Uterus (tissue), 3 donors: ENCODE measurements at regions not wholly inside any gene's neighbourhood (a gene's known extent, or its start where the extent isn't known, plus 50 kb on each side); places are given as distances from the start of the nearest gene placed in this dataset.

ENCODE experiments used
- DNase-seq, 2 donors: peaks; one replicate each; pipeline ENCODE4 v3.0.0-alpha.2; 2019 to 2020
- H3K27ac ChIP-seq, 2 donors: fragments of 200-600 bp; sonication (generic); 1 replicate in 1 of 2; 2 replicates in 1 of 2; pipeline ENCODE4 v1.5.1; 2016 to 2018
- H3K27me3 ChIP-seq, 2 donors: fragments of 200-600 bp; sonication (generic); one replicate each; pipeline ENCODE4 v1.5.1; 2018 to 2019; ENCODE audit warnings: control low read depth in 1 of 2
- H3K36me3 ChIP-seq, 2 donors: fragments of 200-600 bp; sonication (generic); one replicate each; pipeline ENCODE4 v1.5.1; 2019; ENCODE audit warnings: control low read depth in 1 of 2
- H3K4me1 ChIP-seq, 2 donors: fragments of 200-600 bp; sonication (generic); one replicate each; pipeline ENCODE4 v1.5.1; 2018 to 2019; ENCODE audit warnings: control low read depth in 1 of 2
- H3K4me3 ChIP-seq, 2 donors: fragments of 200-600 bp; sonication (generic); 1 replicate in 1 of 2; 2 replicates in 1 of 2; pipeline ENCODE4 v1.5.1; 2018 to 2019; ENCODE audit warnings: mild to moderate bottlenecking in 1 of 2
- H3K9me3 ChIP-seq, 2 donors: fragments of 200-600 bp; sonication (generic); one replicate each; pipeline ENCODE4 v1.5.1; 2019; ENCODE audit warnings: control low read depth in 1 of 2
- CTCF ChIP-seq, 4 experiments: fragments of 200-600 bp in 2 of 4; fragments of 450-650 bp in 2 of 4; sonication (generic) in 2 of 4; IDR thresholded peaks; one replicate each; pipeline ENCODE4 v1.5.1; 2016 to 2019; ENCODE audit warnings: antibody characterized with exemption in 4 of 4, mild to moderate bottlenecking in 2 of 4, moderate library complexity in 1 of 4
- POLR2A ChIP-seq, 2 donors: fragments of 450-650 bp; IDR thresholded peaks; one replicate each; pipeline ENCODE4 v1.6.1; 2016; ENCODE audit warnings: antibody characterized with exemption in 2 of 2, mild to moderate bottlenecking in 1 of 2, moderate library complexity in 1 of 2
- intact Hi-C: fragments of 100-400 bp; cut with DNase I; formaldehyde crosslinking; loops from one replicate; pipeline ENCODE4 v1.15.1; 2023; ENCODE audit warnings: low total_unique reads
- donor health status: DM: yes; HTN: yes; CAD: no.

- DNase-seq = no peak
- no peaks in the 10 kb centered on the region for H3K9me3 ChIP-seq
- H3K4me3 ChIP-seq = no peak overlapping the region
- TF ChIP-seq CTCF (IDR thresholded peaks at IDR 0.05) = no peak
- TF ChIP-seq POLR2A (IDR thresholded peaks at IDR 0.05) = no peak
- H3K4me1 ChIP-seq = no peaks in the 10 kb centered on the region
- intact Hi-C loops = no loop called here
- H3K27me3 ChIP-seq = no peaks in the 10 kb centered on the region
- H3K27ac ChIP-seq = no peak overlapping the region
- no peaks in the 10 kb centered on the region for H3K36me3 ChIP-seq
Measured at GRCh38 chr10:10223131-10223530, 794.5 kb upstream of the CELF2 start.

GRCh38 chr10:10225136-10225676 lies 792.5 kb upstream of the CELF2 start:
- Histone ChIP-seq H3K9me3 (no peaks in the 10 kb centered on the region), H3K4me1 (no peaks in the 10 kb centered on the region), H3K27ac (no peak overlapping the region), H3K4me3 (no peak overlapping the region), H3K36me3 (no peaks in the 10 kb centered on the region), H3K27me3 (no peaks in the 10 kb centered on the region)
- no peak for DNase-seq
- TF ChIP-seq CTCF (IDR thresholded peaks at IDR 0.05) (no peak), POLR2A (IDR thresholded peaks at IDR 0.05) (no peak)
- intact Hi-C loops = no loop called here

- Histone ChIP-seq H3K27me3 (no peaks in the 10 kb centered on the region), H3K36me3 (no peaks in the 10 kb centered on the region), H3K27ac (no peak overlapping the region), H3K9me3 (no peaks in the 10 kb centered on the region), H3K4me3 (no peak overlapping the region), H3K4me1 (no peaks in the 10 kb centered on the region)
- intact Hi-C loops = no loop called here
- no peak for DNase-seq
- TF ChIP-seq POLR2A (IDR thresholded peaks at IDR 0.05) (no peak), CTCF (IDR thresholded peaks at IDR 0.05) (no peak)
Measured at GRCh38 chr10:10233229-10233628, 784.4 kb upstream of the CELF2 start.

GRCh38 chr10:10235003-10235402 lies 782.7 kb upstream of the CELF2 start:
- Histone ChIP-seq H3K4me3 (no peak overlapping the region), H3K4me1 (no peaks in the 10 kb centered on the region), H3K9me3 (no peaks in the 10 kb centered on the region), H3K36me3 (no peaks in the 10 kb centered on the region), H3K27me3 (no peaks in the 10 kb centered on the region), H3K27ac (no peak overlapping the region)
- no peak for DNase-seq
- intact Hi-C loops = no loop called here
- TF ChIP-seq CTCF (IDR thresholded peaks at IDR 0.05) = no peak
- no peak for TF ChIP-seq POLR2A (IDR thresholded peaks at IDR 0.05)

GRCh38 chr10:10247585-10247984 lies 770.1 kb upstream of the CELF2 start:
- DNase-seq = no peak
- TF ChIP-seq POLR2A (IDR thresholded peaks at IDR 0.05) (no peak), CTCF (IDR thresholded peaks at IDR 0.05) (no peak)
- Histone ChIP-seq H3K4me3 (no peak overlapping the region), H3K27me3 (no peaks in the 10 kb centered on the region), H3K36me3 (no peaks in the 10 kb centered on the region), H3K4me1 (no peaks in the 10 kb centered on the region), H3K27ac (no peak overlapping the region), H3K9me3 (peaks cover 0 to 8% of the 10 kb centered on the region in 2 donors)
- intact Hi-C loops = no loop called here
